Spleen (tissue), 11 donors: ENCODE measurements at regions not wholly inside any gene's neighbourhood (a gene's known extent, or its start where the extent isn't known, plus 50 kb on each side); places are given as distances from the start of the nearest gene placed in this dataset.

ENCODE experiments used
- DNase-seq: peaks from one replicate; pipeline ENCODE4 v3.0.0-alpha.2; 2020
- H3K27ac ChIP-seq, 8 donors: fragments of 200-600 bp; sonication (generic) in 7 of 8; 1 replicate in 4 of 8; 2 replicates in 4 of 8; pipeline versions ENCODE4 v1.5.0 to v1.8.0; 2016 to 2021; ENCODE audit warnings: inconsistent platforms in 4 of 8, mild to moderate bottlenecking in 4 of 8, moderate library complexity in 1 of 8
- H3K27me3 ChIP-seq, 7 donors: fragments of 200-600 bp; sonication (generic) in 6 of 7; replicated peaks in 1 of 7; 1 replicate in 4 of 7; 2 replicates in 3 of 7; pipeline versions ENCODE4 v1.5.0 to v1.8.0; 2016 to 2021; ENCODE audit warnings: inconsistent platforms in 3 of 7, mild to moderate bottlenecking in 1 of 7
- H3K36me3 ChIP-seq, 6 donors: fragments of 200-600 bp; sonication (generic) in 5 of 6; 1 replicate in 4 of 6; 2 replicates in 2 of 6; pipeline versions ENCODE4 v1.5.0 to v1.8.0; 2016 to 2021; ENCODE audit warnings: inconsistent platforms in 2 of 6
- H3K4me1 ChIP-seq, 6 donors: fragments of 200-600 bp; sonication (generic) in 5 of 6; 1 replicate in 3 of 6; 2 replicates in 3 of 6; pipeline versions ENCODE4 v1.5.0 to v1.8.0; 2016 to 2021; ENCODE audit warnings: inconsistent platforms in 3 of 6
- H3K4me3 ChIP-seq, 8 donors: fragments of 200-600 bp; sonication (generic) in 7 of 8; 1 replicate in 4 of 8; 2 replicates in 4 of 8; pipeline versions ENCODE4 v1.5.0 to v1.8.0; 2016 to 2021; ENCODE audit warnings: inconsistent platforms in 4 of 8, mild to moderate bottlenecking in 4 of 8, moderate library complexity in 2 of 8
- H3K9me3 ChIP-seq, 8 donors: fragments of 200-600 bp; sonication (generic) in 7 of 8; 1 replicate in 4 of 8; 2 replicates in 4 of 8; pipeline versions ENCODE4 v1.5.0 to v1.8.0; 2016 to 2021; ENCODE audit warnings: inconsistent platforms in 4 of 8
- CTCF ChIP-seq, 11 experiments: fragments of 200-600 bp in 7 of 11; fragments of 450-650 bp in 4 of 11; sonication (generic) in 4 of 11; IDR thresholded peaks in 8 of 11; conservative IDR thresholded peaks in 3 of 11; 1 replicate in 7 of 11; 2 replicates in 4 of 11; pipeline versions ENCODE4 v1.4.0 to v1.8.0; 2016 to 2021; ENCODE audit warnings: antibody characterized with exemption in 11 of 11, inconsistent platforms in 4 of 11, mild to moderate bottlenecking in 1 of 11
- POLR2A ChIP-seq, 3 donors: fragments of 450-650 bp; IDR thresholded peaks; one replicate each; pipeline ENCODE4 v1.5.1; 2017; ENCODE audit warnings: antibody characterized with exemption in 3 of 3, mild to moderate bottlenecking in 1 of 3
- POLR2AphosphoS5 ChIP-seq, 3 donors: sonication (generic); formaldehyde crosslinking; IDR thresholded peaks; one replicate each; pipeline ENCODE4 v1.5.1; 2017; ENCODE audit warnings: antibody characterized with exemption in 3 of 3
- WGBS, 5 donors: extraction: QIAGEN DNeasy Blood & Tissue Kit in 3 of 5; methylation state at CpG; one replicate each; pipeline versions ENCODE4 v1.1.5 to v1.1.7; 2013 to 2018; 5-methylcytosine and 5-hydroxymethylcytosine counted together
- intact Hi-C: fragments of 100-400 bp; cut with DNase I; formaldehyde crosslinking; loops from one replicate; pipeline ENCODE4 v1.15.0; 2023; ENCODE audit warnings: low total_unique reads
- donor health status: healthy with polysubstance abuse.
- donor health status: DM: no; HTN: no; CAD: no; lungs with moderate emphysema.
- donor health status: DM: no; HTN: no; CAD: no.
- donor health status: Bipolar disorder and iron deficiency.
- donor health status: healthy.
- donor health status: DM: no; HTN: no; CAD: no.
- donor health status: DM: yes; HTN: yes; CAD: no.

- no peaks in the 10 kb centered on the region for H3K36me3 ChIP-seq
Observed at GRCh38 chr2:234414596-234414995, 82.3 kb downstream of the ARL4C start.

GRCh38 chr2:234412726-234413125 is 84.2 kb downstream of the ARL4C start:
- no peak for TF ChIP-seq POLR2AphosphoS5 (IDR thresholded peaks at IDR 0.05)
- TF ChIP-seq POLR2A (IDR thresholded peaks at IDR 0.05): no peak
- no peak for TF ChIP-seq CTCF (IDR thresholded peaks at IDR 0.05 in 8 of 11, conservative IDR thresholded peaks at IDR 0.05 in 3 of 11)
- H3K9me3 ChIP-seq: peaks cover 0 to 2% (median 0%) of the 10 kb centered on the region in 8 donors
- H3K27me3 ChIP-seq: no peaks in the 10 kb centered on the region
- H3K4me3 ChIP-seq: no peak overlapping the region
- 50 to 80% (median 72%) methylated on average over 7 of the region's 7 CpGs for WGBS, 5 donors
- H3K36me3 ChIP-seq: no peaks in the 10 kb centered on the region
- H3K27ac ChIP-seq: no peak overlapping the region
- intact Hi-C loops: no loop called here
- H3K4me1 ChIP-seq: peaks cover 0 to 19% (median 8%) of the 10 kb centered on the region in 6 donors
- no peak for DNase-seq

More at GRCh38 chr2:234414596-234414995, 82.3 kb downstream of the ARL4C start:
- no peak overlapping the region for H3K4me3 ChIP-seq
- H3K4me1 ChIP-seq: peaks cover 0 to 19% (median 8%) of the 10 kb centered on the region in 6 donors
- peaks cover 0 to 9% (median 3%) of the 10 kb centered on the region in 8 donors for H3K9me3 ChIP-seq
- H3K27me3 ChIP-seq: no peaks in the 10 kb centered on the region
- intact Hi-C loops: no loop called here
- 65 to 81% (median 80%) methylated on average over 6 of the region's 6 CpGs for WGBS, 5 donors
- TF ChIP-seq POLR2A (IDR thresholded peaks at IDR 0.05): no peak
- TF ChIP-seq POLR2AphosphoS5 (IDR thresholded peaks at IDR 0.05): no peak
- TF ChIP-seq CTCF (IDR thresholded peaks at IDR 0.05 in 8 of 11, conservative IDR thresholded peaks at IDR 0.05 in 3 of 11): no peak
- no peak for DNase-seq
- H3K27ac ChIP-seq: no peak overlapping the region

- H3K27ac ChIP-seq: no peak overlapping the region
- H3K4me1 ChIP-seq: peaks cover 0 to 19% (median 8%) of the 10 kb centered on the region in 6 donors
- H3K4me3 ChIP-seq: no peak overlapping the region
- intact Hi-C loops: no loop called here
- no peak for TF ChIP-seq CTCF (IDR thresholded peaks at IDR 0.05 in 8 of 11, conservative IDR thresholded peaks at IDR 0.05 in 3 of 11)
- TF ChIP-seq POLR2A (IDR thresholded peaks at IDR 0.05): no peak
- no peak for TF ChIP-seq POLR2AphosphoS5 (IDR thresholded peaks at IDR 0.05)
- H3K27me3 ChIP-seq: no peaks in the 10 kb centered on the region
- WGBS, 5 donors: 71 to 83% (median 82%) methylated on average over 4 of the region's 4 CpGs
- no peak for DNase-seq
- no peaks in the 10 kb centered on the region for H3K36me3 ChIP-seq
- no peaks in the 10 kb centered on the region for H3K9me3 ChIP-seq
Observed at GRCh38 chr2:234411793-234412192, 85.1 kb downstream of the ARL4C start.

GRCh38 chr2:234410526-234410925 is 86.4 kb downstream of the ARL4C start:
- TF ChIP-seq CTCF (IDR thresholded peaks at IDR 0.05 in 8 of 11, conservative IDR thresholded peaks at IDR 0.05 in 3 of 11) (no peak), POLR2AphosphoS5 (IDR thresholded peaks at IDR 0.05) (no peak), POLR2A (IDR thresholded peaks at IDR 0.05) (no peak)
- WGBS, 5 donors: 89 to 97% (median 93%) methylated on average over 5 of the region's 5 CpGs

More at GRCh38 chr2:234410526-234410925, 86.4 kb downstream of the ARL4C start:
- no peaks in the 10 kb centered on the region for H3K36me3 ChIP-seq
- no peaks in the 10 kb centered on the region for H3K27me3 ChIP-seq
- no peak for DNase-seq
- no peak overlapping the region for H3K4me3 ChIP-seq
- no peak overlapping the region for H3K27ac ChIP-seq
- intact Hi-C loops: no loop called here
- peaks cover under 1 to 28% (median 11%) of the 10 kb centered on the region in 6 donors for H3K4me1 ChIP-seq
- no peaks in the 10 kb centered on the region for H3K9me3 ChIP-seq
